Natural killer cell (primary cell): ENCODE measurements at regions not wholly inside any gene's neighbourhood (a gene's known extent, or its start where the extent isn't known, plus 50 kb on each side); places are given as distances from the start of the nearest gene placed in this dataset.

ENCODE experiments used
- ATAC-seq, 3 donors: fragments of 150-1000 bp in 2 of 3; fragments of 200-7000 bp in 1 of 3; cut with Tn5 transposase; 1 replicate in 1 of 3; 2 replicates in 2 of 3; pipeline ENCODE4 v1.10.0; 2021; ENCODE audit warnings: mild to moderate bottlenecking in 2 of 3, moderate library complexity in 2 of 3
- DNase-seq, 2 donors: peaks; one replicate each; pipeline versions ENCODE4 v3.0.0 to v3.0.0-alpha.2; 2013 to 2021; ENCODE audit warnings: mixed read lengths in 1 of 2
- H3K27ac ChIP-seq: one replicate; pipeline ENCODE4 v1.5.1; 2013; ENCODE audit warnings: mild to moderate bottlenecking, low read length
- H3K27me3 ChIP-seq: one replicate; pipeline ENCODE4 v1.6.1; 2013; ENCODE audit warnings: low read length; ENCODE audit not compliant: control insufficient read depth, insufficient read depth
- H3K36me3 ChIP-seq: one replicate; pipeline ENCODE4 v1.6.1; 2013; ENCODE audit warnings: low read length; ENCODE audit not compliant: control insufficient read depth, insufficient read depth
- H3K4me1 ChIP-seq: one replicate; pipeline ENCODE4 v1.6.1; 2013; ENCODE audit warnings: low read length; ENCODE audit not compliant: control insufficient read depth, insufficient read depth
- H3K4me3 ChIP-seq: one replicate; pipeline ENCODE4 v1.5.1; 2013; ENCODE audit warnings: low read length
- H3K9me3 ChIP-seq: one replicate; pipeline ENCODE4 v1.6.1; 2013; ENCODE audit warnings: low read length; ENCODE audit not compliant: control insufficient read depth, insufficient read depth
- H3K27ac Mint-ChIP-seq, 2 donors: one replicate each; pipeline ENCODE4 v1.8.0; 2022; ENCODE audit warnings: mild to moderate bottlenecking in 2 of 2, mixed read lengths in 2 of 2, moderate library complexity in 1 of 2
- H3K27me3 Mint-ChIP-seq, 2 donors: one replicate each; pipeline ENCODE4 v1.8.0; 2022; ENCODE audit warnings: low read depth in 2 of 2, mixed read lengths in 2 of 2
- H3K36me3 Mint-ChIP-seq: one replicate; pipeline ENCODE4 v1.8.0; 2022; ENCODE audit warnings: mixed read lengths
- H3K4me1 Mint-ChIP-seq, 2 donors: one replicate each; pipeline ENCODE4 v1.8.0; 2022; ENCODE audit warnings: mixed read lengths in 2 of 2
- H3K4me3 Mint-ChIP-seq: one replicate; pipeline ENCODE4 v1.8.0; 2022; ENCODE audit warnings: mild to moderate bottlenecking, moderate library complexity, mixed read lengths
- H3K9me3 Mint-ChIP-seq, 2 donors: one replicate each; pipeline ENCODE4 v1.8.0; 2022; ENCODE audit warnings: mixed read lengths in 2 of 2
- CTCF ChIP-seq: fragments of 200-600 bp; IDR thresholded peaks from one replicate; pipeline ENCODE4 v1.8.0; 2022; ENCODE audit warnings: antibody characterized with exemption
- WGBS: methylation state at CpG from one replicate; pipeline ENCODE4 v1.1.7; 2013; ENCODE audit warnings: missing lambda C conversion rate; ENCODE audit not compliant: insufficient coverage; 5-methylcytosine and 5-hydroxymethylcytosine counted together
- intact Hi-C: fragments of 100-400 bp; cut with micrococcal nuclease; formaldehyde crosslinking; loops from one replicate; pipeline ENCODE4 v1.14.2; 2022

GRCh38 chr1:81420760-81421159 lies 380.0 kb upstream of the ADGRL2 start:
- Histone ChIP-seq H3K9me3 (no peaks in the 10 kb centered on the region), H3K27me3 (no peaks in the 10 kb centered on the region), H3K4me1 (no peaks in the 10 kb centered on the region), H3K27ac (no peak overlapping the region), H3K36me3 (no peaks in the 10 kb centered on the region), H3K4me3 (no peak overlapping the region)
- Mint-ChIP-seq H3K4me1 (no peaks in the 10 kb centered on the region), H3K27ac (no peak overlapping the region), H3K27me3 (no peaks in the 10 kb centered on the region), H3K9me3 (peaks cover 5% of the 10 kb centered on the region in 2 donors), H3K4me3 (no peak overlapping the region), H3K36me3 (no peaks in the 10 kb centered on the region)
- WGBS, result no CpG with 5 or more reads among the region's 2 CpGs
- ATAC-seq, result no peak
- no peak for DNase-seq
- TF ChIP-seq CTCF, result no peak
- intact Hi-C loops, result no loop called here

GRCh38 chr1:81414488-81415015 lies 386.2 kb upstream of the ADGRL2 start:
- intact Hi-C loops, result no loop called here
- ATAC-seq (peak in 1 of 3 donors; percentile 35), DNase-seq (no peak)
- Mint-ChIP-seq H3K9me3 (peaks cover 0 to 10% of the 10 kb centered on the region in 2 donors), H3K36me3 (no peaks in the 10 kb centered on the region), H3K27ac (no peak overlapping the region), H3K4me1 (no peaks in the 10 kb centered on the region), H3K27me3 (no peaks in the 10 kb centered on the region), H3K4me3 (no peak overlapping the region)
- Histone ChIP-seq H3K4me3 (no peak overlapping the region), H3K9me3 (no peaks in the 10 kb centered on the region), H3K4me1 (no peaks in the 10 kb centered on the region), H3K27ac (no peak overlapping the region), H3K36me3 (no peaks in the 10 kb centered on the region), H3K27me3 (no peaks in the 10 kb centered on the region)
- 14% methylated on average over 9 of the region's 10 CpGs for WGBS
- TF ChIP-seq CTCF, result no peak

- Histone ChIP-seq H3K4me1 (no peaks in the 10 kb centered on the region), H3K27me3 (no peaks in the 10 kb centered on the region), H3K27ac (no peak overlapping the region), H3K9me3 (no peaks in the 10 kb centered on the region), H3K4me3 (no peak overlapping the region), H3K36me3 (no peaks in the 10 kb centered on the region)
- intact Hi-C loops, result no loop called here
- no peaks in the 10 kb centered on the region for H3K27me3 Mint-ChIP-seq
- ATAC-seq (no peak), DNase-seq (no peak)
- H3K27ac Mint-ChIP-seq, result no peak overlapping the region
- no peaks in the 10 kb centered on the region for H3K4me1 Mint-ChIP-seq
- no peak for TF ChIP-seq CTCF
- 87% methylated on average over 4 of the region's 4 CpGs for WGBS
- H3K36me3 Mint-ChIP-seq, result no peaks in the 10 kb centered on the region
- H3K4me3 Mint-ChIP-seq, result no peak overlapping the region
- peaks cover 0 to 10% of the 10 kb centered on the region in 2 donors for H3K9me3 Mint-ChIP-seq
These were observed 387.8 kb upstream of the ADGRL2 start for GRCh38 chr1:81412954-81413353.

GRCh38 chr1:81410941-81411340 lies 389.8 kb upstream of the ADGRL2 start:
- Histone ChIP-seq H3K27ac (no peak overlapping the region), H3K9me3 (no peaks in the 10 kb centered on the region), H3K4me3 (no peak overlapping the region), H3K27me3 (no peaks in the 10 kb centered on the region), H3K4me1 (no peaks in the 10 kb centered on the region), H3K36me3 (no peaks in the 10 kb centered on the region)
- Mint-ChIP-seq H3K9me3 (peaks cover 4 to 10% of the 10 kb centered on the region in 2 donors), H3K27me3 (no peaks in the 10 kb centered on the region), H3K4me3 (no peak overlapping the region), H3K36me3 (no peaks in the 10 kb centered on the region), H3K27ac (no peak overlapping the region), H3K4me1 (no peaks in the 10 kb centered on the region)
- no peak for TF ChIP-seq CTCF
- no peak for ATAC-seq
- 93% methylated on average over 2 of the region's 3 CpGs for WGBS
- intact Hi-C loops, result no loop called here
- DNase-seq, result no peak
